IPS DF 19.7 (cell line): ENCODE measurements at regions not wholly inside any gene's neighbourhood (a gene's known extent, or its start where the extent isn't known, plus 50 kb on each side); places are given as distances from the start of the nearest gene placed in this dataset.
"Not testable (repeated sequence)": the region's sequence is repeated elsewhere in the genome, so short reads cannot be mapped to it uniquely, and the experiment has no call there.

Experiments used
- DNase-seq: peaks from one replicate; pipeline ENCODE4 v3.0.0-alpha.2; 2013; ENCODE audit warnings: low read depth, low spot score

DNA sequence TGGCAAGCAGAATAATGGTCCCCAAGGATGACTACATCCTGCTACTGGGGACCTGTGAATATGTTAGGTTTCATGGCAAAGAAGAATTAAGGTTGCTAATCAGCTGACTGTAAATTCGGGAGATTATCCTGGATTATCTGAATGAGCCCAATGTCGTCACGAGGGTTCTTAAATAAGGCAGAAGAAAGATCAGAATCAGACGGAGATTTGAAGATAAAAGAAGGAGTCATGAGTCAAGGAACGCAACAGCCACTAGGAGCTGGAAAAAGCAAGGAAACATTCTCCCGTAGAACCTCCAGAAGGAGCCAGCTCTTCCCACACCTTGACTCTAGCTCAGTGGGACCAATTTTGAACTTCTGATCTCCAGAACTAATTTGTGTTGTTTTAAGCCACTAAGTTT lies 82.9 kb upstream of the APBB1IP start:
- DNase-seq: no peak

DNA sequence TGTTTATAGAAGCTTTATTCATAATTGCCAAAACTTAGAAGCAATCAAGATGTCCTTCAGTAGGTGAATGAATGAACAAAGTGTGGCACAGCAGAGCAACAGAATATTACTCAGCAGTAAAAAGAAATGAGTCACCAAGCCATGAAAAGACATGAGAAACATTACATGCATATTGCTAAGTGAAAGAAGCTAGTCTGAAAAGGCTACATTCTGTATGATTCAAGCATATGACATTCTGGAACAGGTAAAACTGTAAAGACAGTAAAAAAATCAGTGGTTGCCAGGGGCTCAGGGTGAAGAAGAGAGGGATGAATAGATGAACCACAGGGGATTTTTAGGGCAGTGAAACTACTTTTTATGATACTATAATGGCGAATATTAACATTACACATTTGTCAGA lies 80.9 kb upstream of the APBB1IP start:
- DNase-seq: no peak

DNA sequence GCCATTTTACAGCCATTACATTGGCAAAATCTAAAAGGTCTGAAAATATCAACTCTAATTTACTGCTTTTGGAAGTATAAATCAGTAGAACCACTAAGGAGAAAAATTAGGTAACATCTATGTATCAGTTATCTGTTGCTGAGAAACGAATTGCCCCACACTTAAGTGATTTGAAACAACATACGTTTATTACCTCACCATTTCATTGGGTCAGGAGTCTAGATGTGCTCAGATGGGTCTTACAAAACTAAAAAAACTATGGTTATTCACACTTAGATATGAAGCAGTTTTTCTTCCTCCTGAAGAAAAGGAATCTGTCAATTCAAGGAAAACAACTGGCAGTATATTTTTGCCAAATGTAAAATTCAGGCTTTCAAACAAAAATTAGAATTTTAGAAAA lies 80.1 kb upstream of the APBB1IP start:
- no peak for DNase-seq

DNA sequence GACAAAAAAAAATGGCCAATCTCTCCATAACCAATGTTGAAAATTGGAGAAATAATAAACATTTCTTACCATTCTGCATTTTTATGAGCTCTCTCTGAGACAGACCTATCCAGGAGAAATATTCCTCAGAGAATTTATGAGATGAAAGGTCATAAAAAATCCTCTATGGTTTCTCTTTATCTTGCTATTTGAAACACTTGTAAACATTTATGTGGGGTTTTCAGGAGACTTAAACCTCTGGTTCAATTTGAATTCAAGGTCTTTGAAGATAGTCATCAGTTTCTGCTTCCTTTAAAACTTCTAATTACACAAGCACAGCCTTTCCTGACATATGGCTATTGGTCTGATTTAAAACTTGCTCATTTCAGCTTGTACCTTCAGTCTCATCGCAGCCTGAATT lies 78.5 kb upstream of the APBB1IP start:
- no peak for DNase-seq

DNA sequence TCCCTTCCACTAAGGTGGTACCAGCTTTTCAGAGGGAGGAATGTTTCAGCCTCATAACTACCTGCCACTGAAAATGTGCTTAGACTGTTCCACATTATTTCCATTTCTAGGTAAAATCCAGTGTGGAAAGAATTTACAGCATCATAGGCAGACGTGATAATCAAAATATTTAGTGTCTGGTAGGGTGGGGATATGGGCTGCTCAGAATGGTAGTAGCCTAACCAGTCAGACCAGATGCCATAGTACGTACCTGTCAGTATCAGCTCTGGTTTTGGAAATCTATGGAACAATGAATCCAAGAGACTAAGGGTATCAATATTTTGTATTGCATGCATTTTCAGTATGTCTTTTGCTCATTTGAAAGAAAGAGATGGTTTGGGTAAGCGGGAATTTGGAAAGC lies 76.8 kb upstream of the APBB1IP start:
- no peak for DNase-seq

DNA sequence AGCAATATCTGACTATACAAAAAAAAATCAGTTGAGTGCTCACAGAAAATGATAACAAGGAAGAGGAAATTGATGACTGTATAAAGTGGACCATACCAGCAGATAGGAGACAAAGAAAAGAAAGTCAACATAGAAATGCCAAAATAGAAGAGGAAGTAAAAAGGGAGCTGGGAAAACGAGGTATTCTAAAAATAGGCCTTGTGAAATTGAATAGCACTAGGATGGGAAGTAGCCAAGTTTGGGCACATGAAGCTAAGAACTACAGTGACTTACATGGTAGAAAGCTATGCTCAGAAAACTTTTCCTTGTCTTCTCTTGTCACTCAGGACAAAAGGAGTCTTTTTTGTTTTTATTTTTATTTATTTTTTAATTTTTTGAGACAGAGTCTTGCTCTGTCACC lies 76.2 kb upstream of the APBB1IP start:
- no peak for DNase-seq

DNA sequence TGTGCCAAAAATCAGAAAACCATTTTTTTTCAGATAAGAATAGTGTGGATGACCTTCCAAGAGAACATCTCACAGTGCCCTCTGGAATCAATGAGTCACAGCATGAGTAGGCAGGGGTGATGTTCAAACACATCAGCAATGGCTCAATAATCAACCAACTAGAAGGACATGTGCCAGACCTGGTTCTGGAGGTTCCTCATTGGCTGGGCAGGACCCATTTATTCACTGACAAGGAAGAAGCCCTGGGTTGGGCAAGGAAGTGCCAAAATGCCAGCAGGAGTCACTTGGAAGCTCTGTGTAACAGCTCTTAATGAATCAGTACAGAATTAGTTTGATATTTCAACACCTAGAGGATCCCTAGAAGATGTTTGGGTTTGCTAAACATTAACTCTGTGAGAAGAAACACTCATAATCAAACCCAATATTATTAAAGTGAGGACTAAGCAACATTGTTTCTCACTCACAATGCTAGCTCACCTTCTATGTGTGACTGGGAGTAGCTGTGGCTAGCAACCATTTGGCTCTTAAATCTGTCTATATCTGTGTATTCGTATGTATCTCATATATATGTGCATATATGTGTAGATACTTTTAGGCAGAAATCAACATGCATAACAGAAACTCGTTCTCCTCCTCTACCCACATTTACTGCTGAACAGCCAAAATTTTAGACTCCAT lies 72.3 kb upstream of the APBB1IP start:
- DNase-seq: no peak

DNA sequence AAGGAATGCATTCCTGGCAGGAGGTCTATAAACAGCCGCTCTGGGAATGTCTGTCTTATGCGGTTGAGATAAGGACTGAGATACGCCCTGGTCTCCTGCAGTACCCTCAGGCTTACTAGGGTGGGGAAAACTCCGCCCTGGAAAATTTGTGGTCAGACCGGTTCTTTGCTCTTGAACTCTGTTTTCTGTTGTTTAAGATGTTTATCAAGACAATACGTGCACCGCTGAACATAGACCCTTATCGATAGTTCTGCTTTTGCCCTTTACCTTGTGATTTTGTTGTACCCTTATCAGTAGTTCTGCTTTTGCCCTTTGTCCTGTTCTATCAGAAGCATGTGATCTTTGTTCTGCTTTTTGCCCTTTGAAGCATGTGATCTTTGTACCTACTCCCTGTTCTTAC lies 71.1 kb upstream of the APBB1IP start:
- not testable (repeated sequence) for DNase-seq

DNA sequence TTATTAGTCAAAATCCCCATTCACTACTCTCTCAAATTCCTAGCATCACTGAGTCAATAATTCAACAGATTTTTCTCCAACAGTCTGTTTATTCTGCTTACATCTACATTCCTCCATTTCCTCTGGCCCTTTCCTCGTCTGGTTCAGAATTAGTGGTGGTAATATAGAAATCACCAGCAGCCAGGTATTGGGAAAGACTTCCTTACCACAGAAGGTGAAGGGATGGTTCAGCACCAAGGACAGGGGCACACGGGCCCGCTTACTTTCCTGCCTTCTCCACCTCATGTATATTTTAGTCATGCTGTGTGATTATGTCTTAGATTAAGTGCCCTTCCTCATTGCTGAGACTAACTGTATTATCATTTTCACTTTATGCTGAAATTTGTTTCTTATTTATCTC lies 70.4 kb upstream of the APBB1IP start:
- peak; percentile 15 for DNase-seq

DNA sequence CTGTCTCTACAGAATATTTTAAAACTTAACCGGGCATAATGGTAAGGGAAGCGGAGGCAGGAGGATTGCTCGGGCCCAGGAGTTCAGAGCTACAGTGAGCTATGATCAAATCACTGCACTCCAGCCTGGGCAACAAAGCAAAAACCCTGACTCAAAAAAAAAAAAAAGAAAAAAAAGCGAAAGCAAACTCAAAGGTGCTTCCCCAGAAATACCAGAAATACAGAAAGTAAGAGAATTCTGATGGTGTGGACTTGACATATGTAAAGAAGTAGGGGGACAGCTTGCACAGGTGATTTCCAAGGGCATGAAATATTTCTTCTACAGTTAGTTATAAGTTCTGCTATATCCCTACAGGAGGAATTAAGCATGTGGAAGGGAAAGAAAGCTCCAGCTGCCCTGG lies 69.7 kb upstream of the APBB1IP start:
- DNase-seq: no peak

DNA sequence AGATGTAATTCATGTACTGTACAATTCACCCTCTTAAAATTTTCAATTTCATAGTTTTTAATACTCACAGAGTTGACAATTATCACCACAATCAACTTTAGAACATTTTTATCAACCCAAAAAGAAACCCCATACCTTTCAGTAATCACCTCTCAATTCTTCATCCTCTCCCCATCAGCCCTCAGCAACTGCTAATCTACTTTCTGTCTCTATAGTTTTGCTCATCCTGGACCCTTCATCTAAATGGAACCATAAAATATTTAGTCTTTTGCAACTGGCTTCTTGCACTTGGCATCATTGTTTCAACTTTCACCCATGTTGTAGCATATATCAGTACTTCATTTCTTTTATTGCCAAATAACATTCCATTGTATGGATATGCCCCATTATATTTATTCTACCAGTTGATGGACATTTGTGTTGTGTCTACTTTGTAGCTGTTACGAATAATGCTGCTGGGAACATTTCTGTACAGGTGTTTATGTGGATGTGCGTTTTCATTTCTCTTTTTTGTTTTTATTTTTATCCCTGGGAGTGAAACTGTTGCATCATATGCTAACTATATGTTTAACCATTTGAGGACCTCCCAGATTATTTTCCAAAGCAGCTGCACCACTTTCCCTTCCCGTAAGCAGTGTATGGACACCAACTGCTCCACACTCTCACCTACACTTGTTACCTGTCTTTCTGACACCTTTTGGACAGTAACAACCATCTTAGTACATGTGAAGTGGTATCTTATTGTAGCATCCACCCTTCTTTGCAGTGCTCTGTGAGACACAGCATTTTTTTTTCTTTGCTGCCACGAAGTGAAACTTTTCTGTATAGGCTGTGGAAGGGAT lies 65.4 kb upstream of the APBB1IP start:
- DNase-seq: no peak

DNA sequence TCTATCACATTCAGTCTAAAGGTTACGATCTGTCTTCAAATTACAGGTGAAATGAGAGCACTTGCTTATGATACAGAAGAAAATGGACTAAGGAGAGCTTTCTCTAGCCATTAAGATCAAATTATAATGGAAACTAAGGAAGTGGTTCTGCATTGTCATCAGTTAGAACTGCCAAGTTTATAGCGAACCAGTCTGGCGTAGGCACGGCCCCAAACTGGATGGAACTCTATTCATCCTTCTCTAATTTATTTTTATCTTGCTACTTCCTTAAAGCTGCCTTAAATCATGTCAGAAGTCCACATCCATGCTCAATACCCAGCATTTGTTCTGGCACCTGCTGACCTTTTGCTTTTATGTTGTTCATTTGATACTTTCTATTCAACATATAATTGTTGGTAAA lies 63.7 kb upstream of the APBB1IP start:
- DNase-seq: no peak

DNA sequence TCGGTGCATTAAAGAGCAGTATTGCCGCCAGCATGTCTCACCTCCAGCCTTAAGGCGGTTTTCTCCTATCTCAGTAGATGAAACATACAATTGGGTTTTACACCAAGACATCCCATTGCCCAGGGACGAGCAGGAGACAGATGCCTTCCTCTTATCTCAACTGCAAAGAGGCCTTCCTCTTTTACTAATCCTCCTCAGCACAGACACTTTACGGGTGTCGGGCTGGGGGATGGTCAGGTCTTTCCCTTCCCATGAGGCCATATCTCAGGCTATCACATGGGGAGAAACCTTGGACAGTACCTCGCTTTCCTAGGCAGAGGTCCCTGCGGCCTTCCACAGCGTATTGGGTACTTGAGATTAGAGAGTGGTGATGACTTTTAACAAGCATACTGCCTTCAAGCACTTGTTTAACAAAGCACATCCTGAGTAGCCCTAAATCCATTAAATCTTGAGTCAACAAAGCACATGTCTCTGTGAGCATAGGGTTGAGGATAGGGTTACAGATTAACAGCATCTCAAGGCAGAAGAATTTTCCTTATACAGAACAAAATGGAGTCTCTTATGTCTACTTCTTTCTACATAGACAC lies 60.8 kb upstream of the APBB1IP start:
- not testable (repeated sequence) for DNase-seq

DNA sequence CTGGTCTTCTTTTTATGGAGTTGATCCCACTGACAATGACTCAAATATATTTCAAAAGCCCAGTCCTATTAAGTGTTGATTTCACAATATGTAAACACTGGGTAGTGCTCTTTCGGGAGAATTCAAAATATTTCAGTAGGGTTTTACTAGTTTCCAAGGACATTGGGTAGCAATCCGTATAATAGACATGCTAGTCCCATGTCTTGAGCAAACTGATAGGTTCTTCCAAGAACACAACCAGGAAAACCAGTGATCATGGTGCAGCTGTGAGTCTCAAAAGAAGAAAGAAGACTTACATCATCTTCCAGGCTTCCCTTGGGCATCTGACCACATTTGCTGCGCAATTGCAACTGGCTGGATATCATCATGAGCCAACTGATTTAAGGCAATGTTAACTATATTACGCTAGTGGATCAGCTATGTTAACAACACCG lies 59.3 kb upstream of the APBB1IP start:
- no peak for DNase-seq

DNA sequence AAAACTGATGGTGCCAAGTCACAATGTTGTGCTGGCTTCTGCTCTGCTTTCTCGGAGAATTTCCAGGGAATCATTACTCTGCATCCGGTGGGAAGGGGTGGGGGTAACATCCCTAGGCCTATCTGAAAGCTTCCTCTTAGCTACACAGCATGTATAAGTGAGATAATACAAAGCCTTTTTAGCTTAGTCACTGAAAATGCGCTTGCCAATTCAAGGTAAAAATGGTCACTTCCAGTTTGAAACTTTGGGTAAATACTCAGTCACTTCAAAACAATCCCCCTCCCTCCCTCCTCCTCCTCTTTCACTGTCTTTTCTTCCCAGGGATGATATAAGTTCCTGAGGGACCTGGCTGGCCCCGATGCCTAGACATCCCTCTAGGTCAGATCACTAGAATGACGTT lies 57.3 kb upstream of the APBB1IP start:
- no peak for DNase-seq

DNA sequence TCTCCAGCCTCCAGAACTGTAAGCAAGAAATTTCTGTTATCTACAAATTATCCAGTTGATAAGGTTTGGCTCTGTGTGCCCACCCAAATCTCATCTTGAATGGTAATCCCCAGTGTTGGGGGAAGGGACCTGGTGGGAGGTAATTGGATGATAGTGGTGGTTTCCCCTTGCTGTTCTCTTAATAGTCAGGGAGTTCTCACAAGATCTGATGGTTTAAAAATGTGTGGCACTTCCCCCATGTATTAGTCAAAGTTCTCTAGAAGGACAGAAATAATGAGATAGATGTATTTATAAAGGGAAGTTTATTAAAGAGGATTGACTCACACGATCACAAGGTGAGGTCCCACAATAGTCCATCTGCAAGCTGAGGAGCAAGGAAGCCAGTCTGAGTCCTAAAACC lies 56.2 kb upstream of the APBB1IP start:
- no peak for DNase-seq

DNA sequence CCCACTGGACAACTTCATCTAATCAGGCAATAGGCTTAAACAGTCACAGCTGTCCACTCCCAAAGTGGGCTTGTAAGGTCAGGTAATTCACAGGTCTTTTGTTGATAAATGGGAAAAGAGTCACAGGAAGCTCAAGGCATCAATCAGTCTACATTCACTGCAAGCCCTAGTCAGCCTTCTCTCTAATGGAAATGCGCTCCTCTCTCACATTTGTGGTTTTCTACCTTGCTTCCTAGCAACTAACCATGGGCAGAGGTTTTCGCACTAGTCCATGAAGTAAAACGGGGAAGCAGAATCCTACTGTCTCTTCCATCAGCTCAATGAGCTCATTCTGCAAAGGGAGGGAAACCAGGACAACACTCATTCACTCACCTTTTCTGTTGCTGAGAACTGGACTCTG lies 53.5 kb upstream of the APBB1IP start:
- DNase-seq: no peak

DNA sequence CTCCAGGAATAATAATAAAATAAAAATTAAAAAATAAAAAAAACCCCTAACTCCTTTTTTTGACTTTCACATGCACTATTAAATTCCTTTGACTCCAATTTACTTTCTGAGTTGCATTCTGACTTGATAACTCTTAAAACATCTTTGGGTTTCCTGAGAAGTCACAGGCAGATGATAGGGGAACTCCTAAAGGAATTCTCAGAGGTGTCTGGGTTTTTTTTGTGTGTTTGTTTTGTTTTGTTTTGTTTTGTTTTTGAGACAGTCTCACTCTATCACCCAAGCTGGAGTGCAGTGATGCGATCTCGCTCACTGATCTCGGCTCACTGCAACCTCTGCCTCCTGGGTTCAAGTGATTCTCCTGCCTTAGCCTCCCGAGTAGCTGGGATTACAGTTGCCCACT lies 52.7 kb upstream of the APBB1IP start:
- no peak for DNase-seq

DNA sequence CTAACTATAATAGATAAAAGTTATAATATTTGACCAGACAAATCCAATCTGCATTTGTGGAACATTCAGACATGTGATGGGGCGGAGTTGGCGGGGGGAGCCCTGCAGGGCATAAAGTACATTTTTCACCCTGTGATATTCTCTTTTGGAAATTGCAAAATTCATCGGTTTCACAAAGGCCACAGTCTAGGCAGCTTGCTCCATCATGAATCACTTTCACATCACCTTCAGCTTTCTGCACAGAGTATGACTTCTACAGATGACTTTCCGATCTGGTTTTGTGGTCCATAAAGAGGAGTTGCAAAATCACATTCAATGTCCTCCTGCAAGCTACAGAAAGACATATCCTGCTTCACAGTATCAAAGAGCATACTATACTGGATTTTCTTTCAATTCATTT lies 51.4 kb upstream of the APBB1IP start:
- no peak for DNase-seq
